ENCODE measurements at regions not wholly inside any gene's neighbourhood (a gene's known extent, or its start where the extent isn't known, plus 50 kb on each side); places are given as distances from the start of the nearest gene placed in this dataset.

DNA sequence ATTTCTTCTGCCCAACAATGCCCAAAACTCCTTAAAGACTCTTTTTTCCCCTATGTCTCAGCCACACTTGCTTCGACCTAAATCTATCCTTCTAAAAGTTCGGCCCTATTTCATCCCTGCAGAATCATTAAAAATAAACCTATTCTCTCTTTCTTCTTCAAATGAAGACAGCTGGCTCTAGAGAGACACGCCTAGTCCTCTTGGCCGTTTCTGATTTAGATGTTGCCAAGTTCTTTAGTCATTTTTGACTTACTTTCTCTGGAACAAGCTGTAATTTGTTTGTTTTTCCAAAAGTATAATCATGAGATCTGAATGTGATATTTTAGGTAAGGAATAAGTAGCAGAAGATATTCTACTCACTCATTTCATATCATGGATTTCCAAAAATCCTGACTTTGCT is 211.6 kb downstream of the CENPC start:
- WGBS, 2 donors, result 55 to 69% methylated on average over 4 of the region's 4 CpGs
- intact Hi-C loops (cut with DNase I), result no loop called here
- no peak overlapping the region for H3K4me3 ChIP-seq
- no peak overlapping the region for H3K27ac ChIP-seq
- H3K9me3 ChIP-seq, result no peaks in the 10 kb centered on the region
- H3K36me3 ChIP-seq, result no peaks in the 10 kb centered on the region
- no peaks in the 10 kb centered on the region for H3K4me1 ChIP-seq
- no peak for DNase-seq
- TF ChIP-seq POLR2AphosphoS5 (IDR thresholded peaks at IDR 0.05) (no peak), EP300 (IDR thresholded peaks at IDR 0.05) (no peak), POLR2A (IDR thresholded peaks at IDR 0.05) (no peak)
- TF ChIP-seq, protein P1, sequence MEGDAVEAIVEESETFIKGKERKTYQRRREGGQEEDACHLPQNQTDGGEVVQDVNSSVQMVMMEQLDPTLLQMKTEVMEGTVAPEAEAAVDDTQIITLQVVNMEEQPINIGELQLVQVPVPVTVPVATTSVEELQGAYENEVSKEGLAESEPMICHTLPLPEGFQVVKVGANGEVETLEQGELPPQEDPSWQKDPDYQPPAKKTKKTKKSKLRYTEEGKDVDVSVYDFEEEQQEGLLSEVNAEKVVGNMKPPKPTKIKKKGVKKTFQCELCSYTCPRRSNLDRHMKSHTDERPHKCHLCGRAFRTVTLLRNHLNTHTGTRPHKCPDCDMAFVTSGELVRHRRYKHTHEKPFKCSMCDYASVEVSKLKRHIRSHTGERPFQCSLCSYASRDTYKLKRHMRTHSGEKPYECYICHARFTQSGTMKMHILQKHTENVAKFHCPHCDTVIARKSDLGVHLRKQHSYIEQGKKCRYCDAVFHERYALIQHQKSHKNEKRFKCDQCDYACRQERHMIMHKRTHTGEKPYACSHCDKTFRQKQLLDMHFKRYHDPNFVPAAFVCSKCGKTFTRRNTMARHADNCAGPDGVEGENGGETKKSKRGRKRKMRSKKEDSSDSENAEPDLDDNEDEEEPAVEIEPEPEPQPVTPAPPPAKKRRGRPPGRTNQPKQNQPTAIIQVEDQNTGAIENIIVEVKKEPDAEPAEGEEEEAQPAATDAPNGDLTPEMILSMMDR (IDR thresholded peaks at IDR 0.05), result no peak
- H3K27me3 ChIP-seq, result no peaks in the 10 kb centered on the region

DNA sequence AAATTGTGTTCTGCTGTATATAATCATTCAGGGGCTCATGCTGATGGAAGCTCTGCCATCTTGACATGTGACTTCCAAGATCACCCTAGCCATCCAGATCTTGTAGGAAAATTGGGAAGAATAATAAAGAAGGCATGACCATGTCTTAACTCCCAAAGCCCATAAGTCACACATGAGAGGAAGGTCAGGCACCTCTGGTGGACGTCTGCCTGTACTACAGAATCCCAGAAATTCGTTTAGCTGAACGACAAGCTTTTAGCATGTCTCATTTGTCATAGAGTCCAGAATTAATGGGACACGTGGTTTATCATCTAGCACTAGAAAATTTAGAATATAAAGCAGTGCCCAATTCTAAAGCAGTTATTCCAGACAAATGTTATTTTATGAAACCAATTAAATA is 212.7 kb downstream of the CENPC start:
- TF ChIP-seq EP300 (IDR thresholded peaks at IDR 0.05), result no peak
- TF ChIP-seq, protein P1 (IDR thresholded peaks at IDR 0.05), result peak in 1 of 4 experiments; percentile 13
- Histone ChIP-seq H3K27me3 (no peaks in the 10 kb centered on the region), H3K4me3 (no peak overlapping the region), H3K9me3 (no peaks in the 10 kb centered on the region), H3K36me3 (no peaks in the 10 kb centered on the region), H3K27ac (no peak overlapping the region), H3K4me1 (no peaks in the 10 kb centered on the region)
- WGBS, 2 donors, result 6 to 22% methylated on average over 4 of the region's 4 CpGs
- intact Hi-C loops (cut with DNase I), result no loop called here
- DNase-seq, result no peak

DNA sequence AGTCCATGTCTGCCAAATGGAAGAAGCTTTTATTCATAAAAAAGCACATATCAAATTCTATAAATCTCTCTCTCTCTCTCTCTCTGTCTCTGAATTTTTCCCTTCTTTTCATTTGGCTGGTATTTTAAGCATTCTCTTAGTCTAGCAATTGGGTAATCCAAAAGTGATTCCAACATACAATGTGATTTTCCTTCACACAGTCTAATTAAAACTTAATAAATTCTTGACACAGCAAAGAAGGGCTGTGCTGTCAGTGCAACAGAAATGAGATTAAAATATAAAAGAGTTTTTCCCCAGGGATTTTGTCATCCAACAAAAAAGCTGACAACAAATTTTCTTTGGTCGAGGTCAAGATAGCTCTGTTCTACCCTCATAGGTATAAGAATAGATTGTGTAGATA is 216.9 kb downstream of the CENPC start:
- no peaks in the 10 kb centered on the region for H3K36me3 ChIP-seq
- 70 to 85% methylated on average over 1 of the region's 1 CpG for WGBS, 2 donors
- no peak overlapping the region for H3K4me3 ChIP-seq
- H3K27me3 ChIP-seq, result no peaks in the 10 kb centered on the region
- intact Hi-C loops (cut with DNase I), result no loop called here
- no peaks in the 10 kb centered on the region for H3K9me3 ChIP-seq
- TF ChIP-seq POLR2AphosphoS5 (IDR thresholded peaks at IDR 0.05) (no peak), POLR2A (IDR thresholded peaks at IDR 0.05) (no peak), EP300 (IDR thresholded peaks at IDR 0.05) (no peak)
- TF ChIP-seq, protein P1 (IDR thresholded peaks at IDR 0.05), result no peak
- DNase-seq, result no peak
- H3K4me1 ChIP-seq, result no peaks in the 10 kb centered on the region
- no peak overlapping the region for H3K27ac ChIP-seq

DNA sequence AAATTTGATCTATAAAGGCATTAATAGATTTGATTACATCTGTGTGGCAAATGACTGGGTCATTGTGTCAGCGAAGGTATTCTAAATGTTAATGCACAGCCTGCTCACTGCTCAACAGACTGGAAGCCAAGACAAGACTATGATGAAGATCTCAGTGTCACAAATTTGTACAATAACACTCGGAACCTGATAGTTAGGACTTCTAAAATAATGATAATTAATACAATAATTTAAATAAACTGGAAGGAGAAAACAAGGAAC is 217.4 kb downstream of the CENPC start:
- intact Hi-C loops (cut with DNase I), result no loop called here
- DNase-seq, result no peak
- no peaks in the 10 kb centered on the region for H3K9me3 ChIP-seq
- no peak for TF ChIP-seq EP300 (IDR thresholded peaks at IDR 0.05)
- TF ChIP-seq POLR2AphosphoS5 (IDR thresholded peaks at IDR 0.05), result no peak
- TF ChIP-seq, protein P1 (IDR thresholded peaks at IDR 0.05), result no peak
- no peak for TF ChIP-seq POLR2A (IDR thresholded peaks at IDR 0.05)
- no peaks in the 10 kb centered on the region for H3K36me3 ChIP-seq
- 16 to 59% methylated on average over 2 of the region's 2 CpGs for WGBS, 2 donors
- no peak overlapping the region for H3K4me3 ChIP-seq
- no peak overlapping the region for H3K27ac ChIP-seq
- H3K27me3 ChIP-seq, result no peaks in the 10 kb centered on the region
- H3K4me1 ChIP-seq, result no peaks in the 10 kb centered on the region

DNA sequence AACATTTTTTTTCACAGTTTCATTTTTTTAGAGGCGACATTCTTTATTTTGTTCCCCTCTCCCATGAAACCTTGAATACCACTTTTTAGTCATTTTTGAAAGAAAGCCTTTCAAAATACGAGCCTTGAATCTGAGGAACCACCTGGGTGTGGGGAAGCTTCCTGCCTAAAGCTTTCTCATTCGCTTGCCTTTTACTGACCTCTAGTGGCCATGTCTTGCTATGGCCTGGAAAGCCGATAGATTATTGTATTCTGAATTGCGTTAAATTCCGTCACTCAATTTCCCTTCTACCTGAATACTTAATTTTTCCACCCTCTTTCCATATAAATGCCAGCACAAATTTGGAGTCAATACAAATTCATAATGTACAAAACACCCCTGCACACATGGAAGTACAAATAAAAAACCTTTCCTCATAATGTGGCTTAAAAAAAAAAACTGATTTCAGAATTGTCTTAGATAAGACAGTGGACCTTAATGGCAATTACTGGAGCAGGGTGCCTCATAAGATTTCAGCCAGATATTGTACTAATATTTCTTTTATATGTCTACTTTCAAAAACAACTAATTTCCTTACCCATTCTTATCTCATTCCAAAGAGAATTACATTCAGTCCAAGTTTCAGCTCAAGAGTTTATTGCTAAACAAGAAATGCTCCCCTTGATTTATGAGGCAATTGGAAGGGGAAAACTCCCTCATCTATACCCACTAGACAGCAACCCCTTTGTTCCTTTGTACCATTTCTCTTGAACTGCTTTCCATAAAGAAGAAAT is 217.9 kb downstream of the CENPC start:
- DNase-seq, result no peak
- 5% methylated on average over 6 of the region's 6 CpGs for WGBS, 2 donors
- no peaks in the 10 kb centered on the region for H3K27me3 ChIP-seq
- H3K4me1 ChIP-seq, result no peaks in the 10 kb centered on the region
- intact Hi-C loops (cut with DNase I), result no loop called here
- no peak overlapping the region for H3K27ac ChIP-seq
- H3K4me3 ChIP-seq, result no peak overlapping the region
- no peaks in the 10 kb centered on the region for H3K9me3 ChIP-seq
- no peak for TF ChIP-seq POLR2A (IDR thresholded peaks at IDR 0.05)
- TF ChIP-seq EP300 (IDR thresholded peaks at IDR 0.05), result no peak
- no peak for TF ChIP-seq POLR2AphosphoS5 (IDR thresholded peaks at IDR 0.05)
- TF ChIP-seq, protein P1 (IDR thresholded peaks at IDR 0.05), result peak; percentile 20 to 89 (median 63)
- no peaks in the 10 kb centered on the region for H3K36me3 ChIP-seq
